ENCODE measurements at regions not wholly inside any gene's neighbourhood (a gene's known extent, or its start where the extent isn't known, plus 50 kb on each side); places are given as distances from the start of the nearest gene placed in this dataset.
"Not testable (repeated sequence)": the region's sequence is repeated elsewhere in the genome, so short reads cannot be mapped to it uniquely, and the experiment has no call there.

GRCh38 chr14:53216955-53217315 lies 63.8 kb upstream of the DDHD1 start:
- not testable (repeated sequence) for TF ChIP-seq CTCF, EP300, POLR2A (IDR thresholded peaks at IDR 0.05)

Data from ovary (tissue), 3 donors.